ENCODE measurements at regions not wholly inside any gene's neighbourhood (a gene's known extent, or its start where the extent isn't known, plus 50 kb on each side); places are given as distances from the start of the nearest gene placed in this dataset.

DNA sequence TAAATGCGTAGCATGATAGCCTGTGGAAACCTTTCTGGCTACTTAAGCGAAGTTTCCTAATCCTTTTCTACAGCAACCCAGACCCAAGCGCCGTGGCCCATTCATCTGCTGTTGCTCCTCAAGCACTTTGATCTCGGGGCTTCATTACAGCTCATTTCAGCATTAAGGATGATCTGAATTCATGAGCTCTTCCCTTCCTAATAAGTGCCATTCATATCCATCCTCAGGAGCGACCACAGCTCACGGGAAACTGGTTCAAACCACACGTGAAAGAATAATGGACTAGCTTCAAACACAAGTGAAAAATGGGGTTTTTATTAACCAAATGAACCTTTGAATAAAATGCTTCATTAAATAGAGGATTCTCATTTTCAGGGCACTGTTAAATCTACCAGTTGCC, 202.6 kb upstream of the LEF1 start:
- no peak overlapping the region for H3K27ac ChIP-seq (replicated peaks)
- H3K9me3 ChIP-seq (replicated peaks), result no peaks in the 10 kb centered on the region
- no peak for DNase-seq
- TF ChIP-seq, protein P1, sequence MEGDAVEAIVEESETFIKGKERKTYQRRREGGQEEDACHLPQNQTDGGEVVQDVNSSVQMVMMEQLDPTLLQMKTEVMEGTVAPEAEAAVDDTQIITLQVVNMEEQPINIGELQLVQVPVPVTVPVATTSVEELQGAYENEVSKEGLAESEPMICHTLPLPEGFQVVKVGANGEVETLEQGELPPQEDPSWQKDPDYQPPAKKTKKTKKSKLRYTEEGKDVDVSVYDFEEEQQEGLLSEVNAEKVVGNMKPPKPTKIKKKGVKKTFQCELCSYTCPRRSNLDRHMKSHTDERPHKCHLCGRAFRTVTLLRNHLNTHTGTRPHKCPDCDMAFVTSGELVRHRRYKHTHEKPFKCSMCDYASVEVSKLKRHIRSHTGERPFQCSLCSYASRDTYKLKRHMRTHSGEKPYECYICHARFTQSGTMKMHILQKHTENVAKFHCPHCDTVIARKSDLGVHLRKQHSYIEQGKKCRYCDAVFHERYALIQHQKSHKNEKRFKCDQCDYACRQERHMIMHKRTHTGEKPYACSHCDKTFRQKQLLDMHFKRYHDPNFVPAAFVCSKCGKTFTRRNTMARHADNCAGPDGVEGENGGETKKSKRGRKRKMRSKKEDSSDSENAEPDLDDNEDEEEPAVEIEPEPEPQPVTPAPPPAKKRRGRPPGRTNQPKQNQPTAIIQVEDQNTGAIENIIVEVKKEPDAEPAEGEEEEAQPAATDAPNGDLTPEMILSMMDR (IDR thresholded peaks at IDR 0.05; ENCODE audit: borderline replicate concordance), result no peak
- peaks cover 60% of the 10 kb centered on the region for H3K27me3 ChIP-seq (ENCODE audit: low read depth)
- intact Hi-C loops (cut with micrococcal nuclease), result no loop called here
- H3K4me3 ChIP-seq, result no peak overlapping the region
- H3K4me1 ChIP-seq, result no peaks in the 10 kb centered on the region
- no peaks in the 10 kb centered on the region for H3K36me3 ChIP-seq

DNA sequence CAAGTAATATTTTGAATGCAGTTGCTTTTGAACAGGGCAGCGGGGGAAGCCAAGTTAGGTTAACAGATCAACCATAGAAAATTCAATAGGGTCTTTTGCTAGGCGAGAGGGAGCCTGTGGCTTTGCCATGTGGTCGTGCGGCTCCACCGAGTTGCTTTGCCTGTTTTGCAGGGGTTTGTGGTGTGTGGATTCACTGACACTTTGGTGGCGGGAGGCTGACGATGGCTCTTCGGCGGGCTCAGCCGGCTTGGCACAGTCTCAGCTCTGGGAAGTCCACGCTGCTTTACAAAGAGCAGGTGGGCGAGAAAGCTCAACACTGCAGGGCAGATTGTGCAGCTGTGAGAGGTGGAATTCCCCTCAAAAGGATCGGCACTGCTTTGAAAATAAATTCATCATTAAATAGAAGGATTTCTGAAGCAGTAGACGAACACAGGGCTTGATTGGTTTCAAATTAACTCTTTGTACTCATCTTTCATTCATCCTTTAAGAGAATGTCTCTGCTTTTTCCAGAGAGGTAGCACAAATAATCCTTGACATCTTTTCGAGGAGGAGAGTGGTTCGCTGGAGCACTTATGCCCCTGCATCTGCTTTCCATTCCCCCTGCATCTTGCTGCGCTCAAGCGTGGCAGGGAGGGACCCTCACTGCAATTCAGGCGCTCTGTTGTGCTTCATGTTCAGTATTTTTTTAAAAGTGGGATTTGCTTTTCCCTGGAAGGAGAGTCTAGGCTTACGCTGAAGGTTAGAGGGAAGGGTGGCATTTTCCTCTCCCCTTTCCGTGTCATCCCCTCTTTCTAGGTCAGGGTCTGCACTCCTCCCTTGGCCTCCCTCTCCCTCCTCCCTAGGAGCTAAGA, 201.8 kb upstream of the LEF1 start:
- Histone ChIP-seq H3K36me3 (no peaks in the 10 kb centered on the region), H3K9me3 (replicated peaks) (no peaks in the 10 kb centered on the region), H3K4me3 (no peak overlapping the region), H3K4me1 (no peaks in the 10 kb centered on the region), H3K27ac (replicated peaks) (no peak overlapping the region), H3K27me3 (ENCODE audit: low read depth) (peaks cover 56% of the 10 kb centered on the region)
- DNase-seq, result no peak
- TF ChIP-seq, protein P1 (IDR thresholded peaks at IDR 0.05; ENCODE audit: borderline replicate concordance), result no peak
- intact Hi-C loops (cut with micrococcal nuclease), result no loop called here

DNA sequence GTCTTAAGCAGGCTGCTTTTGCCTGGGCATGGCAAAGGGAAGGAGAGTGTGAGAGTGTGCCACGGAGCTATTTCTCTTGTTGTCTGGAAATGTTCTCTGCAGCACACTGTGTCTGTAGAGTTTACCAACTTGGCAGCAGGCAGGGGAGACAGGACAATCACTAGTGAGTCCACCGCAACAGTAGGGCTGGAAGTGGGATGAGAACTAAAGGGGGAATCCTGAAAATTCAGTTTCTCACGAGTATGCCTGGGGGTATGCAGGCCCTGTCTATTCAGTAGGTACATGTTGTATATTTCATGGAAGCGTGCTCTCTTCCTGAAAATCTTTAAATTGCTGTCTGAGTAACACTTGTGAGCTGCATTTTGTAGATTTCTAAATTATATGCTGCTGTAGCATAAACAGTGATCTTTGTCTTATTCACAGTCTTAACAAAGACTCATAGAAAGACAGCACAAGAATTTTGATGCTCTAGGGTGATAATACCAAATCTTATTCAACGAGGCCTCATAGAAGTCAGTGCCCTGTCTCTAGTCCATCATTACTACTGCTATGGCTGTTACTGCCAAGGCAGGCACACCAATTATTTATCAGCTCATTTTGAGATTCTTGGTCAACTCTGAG, 200.4 kb upstream of the LEF1 start:
- intact Hi-C loops (cut with micrococcal nuclease), result no loop called here
- Histone ChIP-seq H3K36me3 (no peaks in the 10 kb centered on the region), H3K4me1 (no peaks in the 10 kb centered on the region), H3K27me3 (ENCODE audit: low read depth) (peaks cover 54% of the 10 kb centered on the region), H3K9me3 (replicated peaks) (no peaks in the 10 kb centered on the region), H3K4me3 (no peak overlapping the region), H3K27ac (replicated peaks) (no peak overlapping the region)
- TF ChIP-seq, protein P1 (IDR thresholded peaks at IDR 0.05; ENCODE audit: borderline replicate concordance), result no peak
- DNase-seq, result no peak

DNA sequence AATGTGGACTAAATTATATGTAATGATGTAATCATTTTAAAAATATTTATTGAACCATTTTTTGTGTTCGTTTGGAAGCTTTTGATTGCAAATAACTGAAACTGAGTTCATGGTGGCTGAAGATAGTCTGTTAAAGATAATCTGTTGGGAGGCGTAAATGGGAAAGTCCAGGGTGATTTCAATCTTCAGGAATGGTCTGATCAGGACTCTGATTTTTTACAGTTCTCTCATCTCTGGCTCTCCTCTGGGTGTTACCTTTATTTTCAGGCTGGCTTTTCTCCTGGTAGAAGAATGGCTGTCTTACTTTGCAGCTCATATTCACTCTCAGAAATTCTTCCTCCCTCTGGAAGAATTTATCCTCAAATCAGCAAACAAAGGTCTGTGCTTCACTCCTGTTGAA, 199.0 kb upstream of the LEF1 start:
- intact Hi-C loops (cut with micrococcal nuclease), result no loop called here
- no peaks in the 10 kb centered on the region for H3K36me3 ChIP-seq
- H3K4me1 ChIP-seq, result no peaks in the 10 kb centered on the region
- no peak for DNase-seq
- H3K27me3 ChIP-seq (ENCODE audit: low read depth), result peaks cover 44% of the 10 kb centered on the region
- TF ChIP-seq, protein P1 (IDR thresholded peaks at IDR 0.05; ENCODE audit: borderline replicate concordance), result no peak
- H3K9me3 ChIP-seq (replicated peaks), result no peaks in the 10 kb centered on the region
- no peak overlapping the region for H3K27ac ChIP-seq (replicated peaks)
- H3K4me3 ChIP-seq, result no peak overlapping the region

DNA sequence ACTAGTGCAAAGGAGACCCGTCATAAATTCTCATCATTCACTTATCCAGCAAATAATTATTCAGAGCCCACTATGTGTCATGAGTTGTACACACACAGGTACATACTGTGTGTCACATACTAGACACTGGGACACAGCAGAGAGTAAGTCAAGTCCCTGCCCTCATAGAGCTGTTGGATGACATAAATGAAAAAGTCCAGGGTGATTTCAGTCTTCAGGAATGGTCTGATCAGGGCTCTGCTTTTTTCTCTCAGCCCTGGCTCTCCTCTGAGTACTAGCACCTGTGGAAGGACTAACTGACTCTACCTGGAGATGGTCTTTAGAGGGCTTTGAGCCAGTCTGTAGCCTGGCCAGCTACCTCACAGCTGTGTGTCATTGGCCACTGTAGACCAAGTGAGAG, 198.0 kb upstream of the LEF1 start:
- no peak overlapping the region for H3K27ac ChIP-seq (replicated peaks)
- TF ChIP-seq, protein P1 (IDR thresholded peaks at IDR 0.05; ENCODE audit: borderline replicate concordance), result no peak

More for the DNA sequence above, 198.0 kb upstream of the LEF1 start:
- no peaks in the 10 kb centered on the region for H3K9me3 ChIP-seq (replicated peaks)
- H3K4me1 ChIP-seq, result no peaks in the 10 kb centered on the region
- peaks cover 34% of the 10 kb centered on the region for H3K27me3 ChIP-seq (ENCODE audit: low read depth)
- no peak overlapping the region for H3K4me3 ChIP-seq
- H3K36me3 ChIP-seq, result no peaks in the 10 kb centered on the region
- no peak for DNase-seq
- intact Hi-C loops (cut with micrococcal nuclease), result no loop called here

Measured in left ventricle myocardium inferior (tissue), 1 donor.